GM21381 (cell line): ENCODE measurements at regions not wholly inside any gene's neighbourhood (a gene's known extent, or its start where the extent isn't known, plus 50 kb on each side); places are given as distances from the start of the nearest gene placed in this dataset.

Experiments
- ATAC-seq: cut with Tn5 transposase; IDR thresholded peaks from one replicate; pipeline ENCODE4 v1.9.1; 2021; ENCODE audit warnings: mild to moderate bottlenecking, moderate library complexity; ENCODE audit not compliant: unreplicated experiment

DNA sequence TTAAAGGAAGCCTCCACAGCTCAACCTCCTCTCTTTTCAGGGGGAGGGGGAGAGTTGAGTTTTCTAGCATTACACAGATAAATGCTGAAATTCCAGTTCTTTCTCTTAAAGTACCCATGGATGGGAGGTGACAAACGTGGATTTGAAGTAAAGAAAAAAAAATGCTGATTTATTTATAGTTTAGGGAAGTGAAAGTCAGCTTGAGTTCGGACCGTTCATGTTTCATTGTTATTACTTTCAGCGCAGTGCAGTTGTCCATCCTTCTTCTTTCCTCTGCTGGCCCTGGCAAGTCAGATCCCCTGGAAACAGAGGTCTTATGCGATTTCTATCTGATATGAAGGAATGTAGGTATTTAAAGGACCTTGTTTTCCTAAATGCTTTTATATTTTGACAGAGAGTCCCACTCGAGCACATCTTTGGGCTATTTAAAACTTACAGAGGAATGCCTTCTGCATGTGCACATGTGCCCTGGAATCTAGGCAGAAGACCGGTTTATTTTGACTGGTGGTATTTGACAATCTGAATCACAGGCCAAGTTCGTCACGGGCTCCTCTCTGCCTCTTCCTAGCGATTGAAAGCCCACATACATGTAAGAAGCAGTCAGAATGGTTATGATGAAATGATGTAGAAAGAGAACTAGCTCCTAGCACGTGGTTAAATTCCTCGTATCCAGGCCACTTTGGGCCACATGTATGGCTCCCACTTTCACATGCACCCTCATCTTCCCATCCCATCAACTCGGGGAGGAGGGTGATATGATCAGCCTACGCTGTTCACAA, 385.2 kb upstream of the KLF4 start:
- peak; percentile 79 for ATAC-seq

DNA sequence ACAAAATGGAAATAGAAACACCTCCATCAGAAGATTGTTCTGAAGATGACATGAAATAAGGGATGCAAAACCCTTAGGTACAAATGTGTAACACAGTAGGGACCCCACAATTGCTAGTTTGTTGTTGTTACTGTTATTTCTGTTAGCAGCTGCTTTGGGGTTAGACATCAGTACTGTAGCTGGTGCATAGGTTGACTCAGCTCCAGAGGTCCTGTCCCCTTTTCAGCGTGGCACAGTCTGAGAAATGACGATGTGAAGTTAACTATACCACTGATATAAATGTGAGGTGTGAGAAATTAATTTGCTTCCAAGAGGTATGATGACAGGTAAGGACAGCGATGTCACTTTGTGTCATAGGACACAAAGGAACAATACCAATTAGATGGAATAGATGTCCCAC, 384.6 kb upstream of the KLF4 start:
- peak; percentile 19 for ATAC-seq

DNA sequence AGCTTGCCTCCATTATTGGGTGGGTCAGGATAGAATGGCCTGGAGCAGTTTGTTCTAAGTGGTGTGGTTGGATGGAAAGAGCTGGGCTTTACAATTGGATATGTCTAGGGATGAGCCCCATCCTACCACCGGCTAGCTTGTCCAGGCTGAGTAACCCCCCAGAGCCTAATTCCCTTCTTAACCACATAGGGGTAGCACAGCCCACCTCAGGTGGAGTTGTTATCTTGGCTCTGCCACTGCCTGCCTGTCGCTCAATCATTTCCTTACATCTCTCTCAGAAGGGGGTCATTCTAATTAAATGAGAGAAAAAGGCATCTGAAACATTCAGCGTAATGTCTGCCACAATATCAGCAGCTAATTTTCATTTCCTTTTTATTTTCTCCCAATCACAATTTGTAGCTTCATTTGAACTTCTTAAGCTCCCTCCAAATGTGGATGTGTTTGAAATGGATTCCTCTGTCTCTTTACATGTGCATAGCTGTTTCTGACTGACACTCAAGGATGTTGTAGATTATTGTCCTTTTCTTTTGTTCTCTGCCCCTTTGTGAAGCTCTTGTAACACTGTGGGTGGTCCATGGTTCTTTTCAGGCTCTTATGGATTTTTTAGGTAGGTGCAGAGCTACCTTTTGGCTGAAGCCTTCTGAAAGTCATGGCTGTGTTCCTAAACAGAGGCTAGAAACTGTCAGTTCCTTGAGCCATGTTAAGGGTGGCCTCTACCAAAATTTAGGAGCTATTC, 383.1 kb upstream of the KLF4 start:
- ATAC-seq: no peak

DNA sequence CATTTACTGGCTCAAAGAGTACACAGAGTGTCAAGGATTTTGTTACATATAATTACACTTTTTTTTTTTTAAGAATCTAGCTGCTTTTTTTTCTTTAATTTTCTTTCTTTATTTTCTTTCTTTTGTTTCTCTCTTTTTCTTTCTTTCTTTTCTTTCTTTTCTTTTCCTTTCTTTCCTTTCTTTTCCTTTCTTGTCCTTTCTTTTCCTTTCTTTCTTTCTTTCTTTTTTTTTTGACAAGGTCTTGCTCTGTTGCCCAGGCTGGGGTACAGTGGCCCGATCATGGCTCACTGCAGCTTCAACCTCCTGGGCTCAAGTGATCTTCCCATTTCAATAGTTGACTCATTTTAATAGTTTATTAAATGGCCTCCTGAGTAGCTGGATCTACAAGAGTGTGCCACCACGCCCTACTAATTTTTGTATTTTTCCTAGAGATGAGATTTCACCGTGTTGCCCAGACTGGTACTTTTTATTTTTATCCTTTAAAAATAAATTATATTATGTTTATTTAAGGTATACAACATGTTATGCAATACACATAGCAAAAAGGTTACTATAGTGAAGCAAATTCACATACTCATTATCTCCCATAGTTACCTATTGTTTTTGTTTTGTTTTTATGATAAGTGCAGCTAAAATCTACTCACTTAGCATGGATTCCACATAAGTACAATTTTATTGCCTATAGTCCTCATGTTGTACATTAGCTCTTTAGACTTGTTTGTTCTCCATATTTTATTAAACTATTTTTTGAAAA, 381.5 kb upstream of the KLF4 start:
- ATAC-seq: no peak

DNA sequence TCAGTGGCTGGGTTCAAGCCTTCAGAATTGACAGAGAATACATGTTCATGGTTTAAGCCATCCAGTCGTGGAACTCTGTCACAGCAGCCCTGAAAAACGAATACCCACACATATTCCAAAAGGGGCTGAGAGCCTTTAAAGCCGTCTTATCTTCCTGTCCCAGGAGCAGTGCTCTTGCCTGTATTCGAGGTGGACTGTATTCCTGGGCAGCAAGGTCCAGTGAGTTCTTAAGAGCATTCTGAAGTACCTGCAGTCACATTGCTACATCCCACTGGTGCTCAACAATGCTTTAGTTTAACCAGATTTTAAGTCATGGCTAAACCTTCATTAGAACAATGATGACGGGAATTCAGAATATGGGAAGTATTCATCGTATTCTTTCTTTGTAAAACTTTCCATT, 380.7 kb upstream of the KLF4 start:
- ATAC-seq: no peak

DNA sequence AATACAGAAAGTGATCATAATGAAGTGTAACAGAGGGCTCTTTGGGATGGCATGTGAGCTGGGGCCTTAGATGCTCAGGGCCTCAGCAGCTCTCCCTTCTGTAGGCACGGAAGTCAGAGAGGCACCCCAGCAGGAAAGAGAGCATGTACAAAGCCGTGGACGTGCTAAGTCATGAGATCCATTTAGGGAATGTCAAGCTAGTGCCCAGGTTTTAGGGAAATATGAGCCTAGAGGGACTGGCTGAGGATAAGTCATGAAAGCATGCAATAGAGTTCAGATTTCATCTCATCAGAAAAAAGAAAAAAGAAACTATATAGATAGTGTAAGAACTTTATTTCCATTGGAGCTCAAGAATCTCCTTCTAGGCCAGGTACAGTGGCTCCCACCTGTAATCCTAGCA, 379.5 kb upstream of the KLF4 start:
- ATAC-seq: no peak

DNA sequence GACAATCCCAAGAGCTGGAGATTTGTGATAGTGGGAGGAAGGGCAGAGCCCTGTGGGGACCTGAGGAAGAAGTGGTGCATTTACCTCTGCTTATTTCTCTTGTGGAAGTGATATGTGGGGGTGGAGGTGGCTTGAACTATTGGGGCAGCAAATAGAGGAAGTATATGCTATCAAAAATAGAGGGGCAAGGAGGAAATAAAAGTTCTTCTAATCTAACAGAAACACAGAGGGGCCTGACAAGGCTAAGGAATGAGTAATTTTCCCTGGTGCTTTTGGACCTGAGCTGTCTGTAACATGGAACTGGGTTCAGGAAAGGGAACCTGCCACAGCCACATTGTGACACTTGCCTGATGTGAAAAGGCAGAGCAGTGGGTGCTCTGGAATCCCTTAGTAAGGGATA, 378.6 kb upstream of the KLF4 start:
- ATAC-seq: no peak

DNA sequence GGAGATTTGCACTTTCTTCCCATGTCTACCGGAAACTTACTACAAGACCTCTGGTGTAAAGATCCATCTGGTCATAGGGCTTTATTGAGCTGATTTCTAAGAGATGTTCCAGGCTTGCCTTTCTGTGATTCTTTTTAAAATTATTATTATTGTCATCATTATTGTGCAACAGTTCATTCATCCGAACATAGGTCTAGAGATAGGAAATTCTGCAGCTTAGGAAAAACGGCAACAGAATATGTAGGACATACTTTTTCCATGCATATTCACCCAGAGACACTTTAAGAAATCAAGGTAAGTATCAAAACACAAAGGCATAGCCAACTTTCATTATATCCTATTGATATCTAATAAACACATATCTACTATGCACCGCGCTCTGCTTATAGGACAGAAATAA, 378.2 kb upstream of the KLF4 start:
- no peak for ATAC-seq

DNA sequence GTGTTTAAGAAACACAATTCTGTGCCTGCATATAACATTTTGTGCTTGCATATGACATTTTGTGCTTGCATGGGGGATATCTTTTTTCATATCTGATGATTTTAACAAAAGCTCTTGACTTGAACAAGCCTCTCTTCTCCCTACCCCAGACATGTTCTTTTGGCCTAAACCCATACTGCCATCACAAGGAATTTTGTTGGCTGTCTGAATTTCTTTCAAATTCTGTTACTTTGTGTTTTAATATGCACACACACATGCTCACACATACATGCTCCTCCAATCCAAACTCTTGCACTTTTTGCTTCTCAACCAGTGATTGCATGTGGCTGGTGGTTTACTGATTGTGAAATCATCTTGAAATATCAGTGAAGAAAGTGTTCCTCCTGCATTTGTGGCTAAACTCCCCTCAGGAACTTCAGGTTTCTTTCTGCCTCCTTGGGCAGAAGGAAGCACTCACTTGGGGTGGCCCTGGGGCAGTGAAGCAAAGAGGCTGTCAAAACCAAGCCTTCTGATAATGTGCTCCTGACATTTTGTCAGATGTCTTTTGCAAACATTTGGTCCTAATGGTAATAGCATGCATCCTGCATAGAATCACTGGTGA, 377.2 kb upstream of the KLF4 start:
- no peak for ATAC-seq

DNA sequence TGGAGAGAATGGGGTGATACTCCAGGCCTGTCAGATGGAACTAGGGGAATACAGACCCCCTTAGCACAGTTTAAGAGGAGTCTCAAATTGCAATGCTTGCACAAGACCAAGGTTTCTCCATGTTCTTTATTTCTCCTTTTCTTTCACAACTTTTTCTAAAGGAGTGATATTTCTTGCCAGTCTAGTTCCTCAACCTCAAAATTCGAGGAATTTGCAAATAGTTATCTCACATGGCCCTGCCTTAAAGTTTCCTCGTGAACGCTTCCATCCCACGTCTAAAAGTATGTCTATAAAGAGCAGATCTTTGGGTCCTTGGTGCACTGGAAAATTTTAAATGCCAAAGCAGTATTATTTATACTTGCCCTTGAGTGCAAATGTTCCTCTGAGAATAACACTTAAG, 373.8 kb upstream of the KLF4 start:
- ATAC-seq: no peak

DNA sequence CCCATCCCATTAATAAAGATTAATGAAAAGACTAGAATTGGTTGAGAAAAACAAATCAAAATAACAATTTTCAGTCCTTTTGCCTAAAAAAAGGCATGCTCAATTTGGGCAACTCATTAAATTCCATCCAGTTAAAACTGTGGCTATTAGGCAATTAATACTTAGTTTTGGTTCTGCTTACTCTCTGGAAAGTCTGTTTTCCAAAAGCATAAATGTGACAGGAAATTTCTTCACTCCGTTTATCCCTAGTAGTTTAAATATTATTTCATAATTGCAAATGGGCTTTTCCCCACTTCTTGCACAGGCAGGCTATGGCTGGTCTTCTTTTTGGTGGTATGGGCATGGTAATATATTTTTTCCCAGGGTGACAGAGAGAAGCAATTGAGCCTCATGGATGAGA, 373.3 kb upstream of the KLF4 start:
- no peak for ATAC-seq

DNA sequence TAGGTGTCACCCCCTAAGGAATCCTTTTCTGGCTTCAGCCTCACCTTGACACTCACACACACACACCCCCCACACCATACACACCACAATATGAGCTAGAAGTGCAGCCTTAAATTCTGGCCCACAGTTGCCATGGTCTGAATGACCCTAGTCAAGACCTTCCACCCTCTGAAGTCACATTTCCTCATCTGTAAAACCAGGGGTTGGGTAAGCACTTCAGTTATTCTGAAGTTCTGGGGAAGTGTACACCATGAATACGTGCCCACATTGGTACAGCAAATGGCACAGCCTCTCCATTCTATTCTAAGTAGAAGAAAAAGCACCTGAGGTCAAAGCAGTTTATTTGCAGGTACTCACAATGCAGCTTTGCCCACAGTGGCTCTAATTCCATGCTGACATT, 372.8 kb upstream of the KLF4 start:
- ATAC-seq: no peak

DNA sequence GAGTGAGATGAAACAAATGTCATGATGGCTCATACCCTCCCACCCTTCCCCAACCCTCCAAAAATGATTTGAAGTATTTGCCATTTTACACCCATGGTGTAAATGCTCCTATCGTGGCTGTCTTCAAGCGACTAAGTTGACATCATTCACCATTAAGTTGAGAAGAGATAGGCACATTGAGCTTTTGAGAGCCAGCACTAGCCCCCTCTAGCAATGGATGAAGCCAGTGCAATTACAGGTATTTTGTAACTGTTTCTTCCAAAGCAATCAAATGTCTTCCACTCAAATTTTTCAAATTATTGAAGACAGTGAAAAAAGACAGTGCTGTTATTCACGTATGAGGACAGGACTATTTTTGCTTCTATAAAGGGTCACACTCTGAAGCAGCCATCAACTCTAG, 371.5 kb upstream of the KLF4 start:
- ATAC-seq: no peak

DNA sequence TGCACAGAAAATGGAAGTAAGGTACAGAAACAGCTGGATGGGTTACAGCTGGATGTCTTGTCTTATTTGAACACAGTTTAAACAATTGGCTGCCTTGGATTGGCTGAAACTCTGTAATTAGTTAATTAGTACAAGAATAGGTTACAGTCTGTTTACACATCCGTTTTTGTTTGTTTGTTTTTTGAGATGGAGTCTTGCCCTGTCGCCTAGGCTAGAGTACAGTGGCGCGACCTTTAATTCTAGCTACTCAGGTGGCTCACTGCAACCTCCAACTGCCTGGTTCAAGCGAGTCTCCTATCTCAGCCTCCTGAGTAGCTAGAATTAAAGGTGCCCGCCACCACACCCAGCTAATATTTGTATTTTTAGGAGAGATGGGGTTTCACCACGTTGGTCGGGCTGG, 368.7 kb upstream of the KLF4 start:
- ATAC-seq: no peak

DNA sequence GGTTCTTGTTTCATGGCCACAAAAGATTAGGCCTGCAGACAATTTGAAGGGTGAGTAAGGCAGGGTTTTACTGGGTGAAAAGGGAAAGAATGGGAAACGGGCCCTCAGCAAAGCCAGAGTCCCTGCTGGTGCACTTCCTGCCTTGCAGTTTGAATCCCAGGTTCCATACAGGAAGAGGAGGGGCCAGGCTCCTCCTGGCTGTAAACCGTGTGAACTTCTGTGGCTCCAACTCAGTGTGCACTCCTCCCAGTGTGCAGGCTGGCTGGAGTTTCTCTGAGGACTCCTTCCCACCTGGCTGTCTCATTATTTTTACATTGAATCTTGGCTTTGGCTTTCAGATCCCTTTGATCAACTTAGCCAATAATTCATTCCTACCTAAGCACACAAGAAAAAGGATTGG, 367.1 kb upstream of the KLF4 start:
- ATAC-seq: no peak

DNA sequence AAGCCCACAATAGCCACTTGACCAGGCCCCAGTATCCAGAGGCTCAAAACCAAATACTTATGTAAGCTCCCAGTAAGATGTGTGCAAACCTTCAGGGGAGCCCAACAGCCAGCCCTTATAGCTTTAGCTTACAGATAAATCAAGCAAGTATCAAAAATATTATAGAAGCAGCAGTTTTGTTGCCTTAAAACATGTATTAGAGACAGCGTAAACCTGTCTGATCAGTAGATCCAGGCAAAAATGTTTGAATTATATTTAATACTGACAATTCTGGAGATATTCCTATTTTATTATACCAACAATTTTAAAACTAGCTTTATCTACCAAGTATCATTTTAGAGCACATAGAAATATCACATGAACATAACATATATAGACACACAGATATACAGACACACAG, 365.6 kb upstream of the KLF4 start:
- no peak for ATAC-seq

DNA sequence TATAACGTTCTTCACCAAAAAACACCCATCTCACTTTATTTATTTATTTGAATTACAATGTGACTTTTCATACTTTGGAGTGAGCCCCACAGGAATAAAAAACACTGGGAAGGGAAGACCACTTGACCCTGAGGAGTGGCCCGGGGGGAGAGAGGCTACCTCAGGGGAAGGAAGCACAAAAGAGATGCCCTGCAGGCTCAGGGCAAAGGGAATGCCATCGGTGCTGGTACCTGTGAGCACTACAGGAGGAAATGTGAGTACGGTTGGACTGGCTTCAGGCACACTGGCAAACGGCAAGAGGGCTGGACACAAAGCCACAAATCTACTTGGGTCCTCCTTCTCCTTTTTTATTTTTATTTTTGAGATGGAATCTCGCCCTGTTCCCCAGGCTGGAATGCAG, 363.9 kb upstream of the KLF4 start:
- ATAC-seq: no peak

DNA sequence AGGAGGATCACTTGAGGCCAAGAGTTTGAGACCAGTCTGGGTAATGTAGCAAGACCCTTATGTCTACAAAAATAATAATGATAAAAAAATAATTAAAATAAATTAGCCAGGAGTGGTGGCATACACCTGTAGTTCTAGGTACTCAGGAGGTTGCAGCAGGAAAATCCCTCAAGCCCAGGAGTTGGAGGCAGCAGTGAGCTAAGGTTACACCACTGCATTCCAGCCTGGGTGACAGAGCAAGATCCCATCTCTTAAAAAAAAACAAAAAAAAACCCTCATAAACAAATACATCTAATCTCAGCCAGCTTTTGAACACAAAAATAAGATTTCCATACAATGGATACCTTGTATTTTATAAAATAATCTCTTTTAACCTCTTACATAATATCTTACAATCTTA, 363.3 kb upstream of the KLF4 start:
- no peak for ATAC-seq

DNA sequence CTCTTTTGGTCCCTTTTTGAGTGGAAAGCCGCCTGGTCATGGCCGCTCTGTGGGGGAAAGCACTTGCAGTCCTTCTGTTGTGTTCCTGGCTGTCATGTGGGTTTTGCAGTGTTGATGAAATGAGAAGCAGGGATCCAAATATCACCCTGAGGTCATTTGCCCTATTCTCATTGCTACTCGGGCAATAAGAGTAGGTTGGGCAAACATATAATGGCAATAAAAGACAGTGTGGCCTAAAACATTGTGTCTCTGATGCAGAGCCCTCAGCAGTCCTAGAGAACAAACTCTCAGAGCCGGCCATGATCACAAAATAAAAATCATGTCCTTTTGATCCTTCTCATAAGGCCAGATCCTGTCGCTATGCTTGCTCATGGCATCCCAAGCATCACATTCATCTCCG, 361.1 kb upstream of the KLF4 start:
- no peak for ATAC-seq

DNA sequence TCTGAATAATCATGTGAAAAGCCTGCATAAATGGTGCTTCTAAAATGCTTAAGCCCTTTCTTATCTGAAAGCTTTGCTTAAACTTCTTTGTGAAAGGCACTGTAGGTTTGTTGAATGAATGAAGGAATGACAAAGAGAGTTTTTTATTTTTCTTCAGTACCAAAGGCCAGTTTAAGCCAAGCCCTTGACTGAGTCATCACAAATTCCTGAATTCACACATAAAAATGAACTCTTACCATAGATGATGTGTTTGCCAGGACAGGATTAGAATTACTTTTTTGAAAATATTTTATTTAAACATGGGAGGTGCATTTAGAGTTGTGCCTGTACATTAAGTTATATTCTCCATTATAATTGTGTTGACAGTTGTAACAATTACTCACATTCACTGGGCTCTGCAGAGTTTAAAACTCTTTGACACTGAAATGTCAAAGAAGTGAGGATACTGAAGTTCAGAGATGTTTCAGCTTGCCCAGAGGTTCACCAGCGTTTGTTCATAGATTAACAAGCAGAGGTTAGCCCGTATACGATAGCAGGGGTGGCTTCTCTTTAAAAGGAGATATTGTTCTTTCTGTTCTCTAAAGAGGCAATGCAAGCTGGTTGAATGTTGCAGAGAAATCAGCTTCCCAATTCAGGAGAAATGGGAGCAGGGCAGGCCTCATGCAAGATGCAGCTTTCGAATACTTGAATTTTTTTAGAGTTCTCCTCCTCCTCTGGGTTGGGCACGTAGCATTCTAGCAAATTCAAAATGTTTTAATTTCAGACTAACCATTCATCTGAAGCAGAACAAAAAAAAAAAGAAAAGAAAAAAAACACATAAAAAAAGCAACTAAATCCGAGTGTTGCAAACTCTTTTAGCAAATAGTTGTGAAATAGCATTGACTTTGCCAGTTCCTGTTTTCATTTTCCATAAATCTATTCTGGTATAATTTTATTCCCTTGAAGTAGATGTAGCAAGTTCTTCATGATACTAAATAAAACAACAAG, 358.7 kb upstream of the KLF4 start:
- ATAC-seq: no peak
